ENCODE measurements at regions not wholly inside any gene's neighbourhood (a gene's known extent, or its start where the extent isn't known, plus 50 kb on each side); places are given as distances from the start of the nearest gene placed in this dataset.

GRCh38 chr7:136566491-136566890 is 302.0 kb upstream of the CHRM2 start:
- TF ChIP-seq CTCF (IDR thresholded peaks at IDR 0.05; ENCODE audit: insufficient read depth, low read length, poor library complexity, severe bottlenecking) = no peak
- TF ChIP-seq EZH2phosphoT487 (conservative IDR thresholded peaks at IDR 0.05; ENCODE audit: low read length) = no peak
